ENCODE measurements at regions not wholly inside any gene's neighbourhood (a gene's known extent, or its start where the extent isn't known, plus 50 kb on each side); places are given as distances from the start of the nearest gene placed in this dataset.

- TF ChIP-seq CTCF (IDR thresholded peaks at IDR 0.05): no peak
- TF ChIP-seq POLR2AphosphoS5 (IDR thresholded peaks at IDR 0.05): no peak
- no peak for TF ChIP-seq EP300 (IDR thresholded peaks at IDR 0.05)
- no peak for TF ChIP-seq POLR2A (IDR thresholded peaks at IDR 0.05)
These were observed 515.8 kb upstream of the AKR1E2 start for GRCh38 chr10:4310172-4310571.

All from sigmoid colon (tissue), 4 donors.